ENCODE measurements at regions not wholly inside any gene's neighbourhood (a gene's known extent, or its start where the extent isn't known, plus 50 kb on each side); places are given as distances from the start of the nearest gene placed in this dataset.

DNA sequence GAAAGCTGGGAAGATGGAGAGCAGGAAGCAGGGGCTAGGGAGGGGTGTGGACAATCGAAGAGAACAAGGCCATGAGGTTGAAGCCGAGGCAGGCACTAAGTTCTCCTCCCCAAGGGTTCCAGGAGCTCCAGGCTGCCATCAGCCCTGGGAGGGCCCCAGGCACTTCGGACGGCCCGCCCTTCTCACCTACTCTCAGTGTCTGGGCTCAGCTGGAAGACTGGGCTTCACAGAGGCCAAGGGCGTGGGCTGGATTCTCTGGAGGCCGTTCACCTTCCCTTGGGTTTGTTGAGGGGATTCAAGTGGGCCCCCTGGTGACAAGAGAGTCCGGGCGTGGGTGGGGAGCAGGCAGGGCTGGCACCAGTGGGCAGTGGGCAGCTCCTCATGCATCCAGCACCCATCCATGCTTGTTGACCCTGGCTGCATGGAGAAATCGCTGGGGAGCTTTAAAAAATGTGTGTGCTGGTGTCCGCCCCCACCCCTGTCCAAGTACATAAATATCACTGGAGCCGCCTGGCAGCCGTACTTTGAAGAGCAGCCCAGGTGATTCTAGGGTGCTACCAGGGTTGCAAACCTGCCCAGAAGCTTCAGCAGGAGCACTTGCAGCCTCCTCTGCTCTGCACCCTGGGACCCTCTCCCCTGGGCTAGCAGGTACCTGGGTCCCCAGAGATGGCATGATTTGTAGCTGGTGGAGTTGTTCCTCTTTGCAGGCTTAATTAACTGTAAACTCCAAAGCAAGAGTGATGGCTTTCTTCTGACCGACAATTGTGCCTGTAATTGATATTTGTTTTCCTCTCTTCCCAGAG lies 74.3 kb downstream of the RTL6 start:
- Histone ChIP-seq H3K9ac (ENCODE audit: low read depth in 1 of 2, low read length in 2 of 2) (no peak overlapping the region), H3K27ac (ENCODE audit: low read depth, low read length) (no peak overlapping the region), H3K36me3 (ENCODE audit: control insufficient read depth in 1 of 2, insufficient read depth in 2 of 2, low read length in 2 of 2) (no peaks in the 10 kb centered on the region), H3K4me3 (ENCODE audit: low read depth in 1 of 2, low read length in 2 of 2) (no peak overlapping the region), H3K9me3 (ENCODE audit: control insufficient read depth in 1 of 2, low read length in 2 of 2) (peaks cover 0 to 6% of the 10 kb centered on the region in 2 donors), H3K4me1 (ENCODE audit: control insufficient read depth in 1 of 2, insufficient read depth in 2 of 2, low read length in 2 of 2) (no peaks in the 10 kb centered on the region), H3K27me3 (ENCODE audit: control insufficient read depth in 1 of 2, insufficient read depth in 2 of 2, low read length in 2 of 2) (no peaks in the 10 kb centered on the region)

DNA sequence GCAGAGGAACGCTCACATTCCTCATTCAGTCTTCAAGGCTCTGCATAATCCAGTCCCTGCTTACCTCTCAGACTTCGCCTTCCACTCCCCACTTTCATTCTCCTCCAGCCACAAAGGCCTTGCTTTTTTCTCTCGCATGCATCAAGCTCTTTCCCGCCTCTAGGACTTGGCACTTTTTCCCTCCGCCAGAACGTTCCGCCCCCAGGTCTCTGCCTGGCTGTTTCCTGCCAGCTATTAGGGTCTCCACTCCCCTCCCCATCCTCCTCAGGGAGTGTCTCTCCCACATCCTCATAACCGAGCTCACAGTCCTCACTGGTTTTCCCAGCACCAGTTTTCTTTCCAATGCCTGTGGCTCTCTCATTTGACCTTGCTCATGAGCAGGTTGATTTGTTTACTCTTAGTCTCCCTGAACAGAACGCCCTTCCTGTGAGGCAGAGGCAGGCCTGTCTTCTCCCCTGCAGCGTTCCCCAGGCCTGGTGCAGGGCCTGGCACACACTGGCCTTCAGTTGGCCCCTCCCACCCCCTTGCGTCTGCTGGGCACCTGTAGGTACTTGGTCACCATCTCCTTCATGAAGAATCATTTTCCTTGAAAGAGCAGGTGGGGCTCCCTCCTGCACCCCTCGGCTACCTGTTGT lies 75.2 kb downstream of the RTL6 start:
- no peaks in the 10 kb centered on the region for H3K27me3 ChIP-seq (ENCODE audit: control insufficient read depth in 1 of 2, insufficient read depth in 2 of 2, low read length in 2 of 2)
- H3K9me3 ChIP-seq (ENCODE audit: control insufficient read depth in 1 of 2, low read length in 2 of 2) = peaks cover 0 to 6% of the 10 kb centered on the region in 2 donors
- no peaks in the 10 kb centered on the region for H3K36me3 ChIP-seq (ENCODE audit: control insufficient read depth in 1 of 2, insufficient read depth in 2 of 2, low read length in 2 of 2)
- no peak overlapping the region for H3K27ac ChIP-seq (ENCODE audit: low read depth, low read length)
- H3K4me1 ChIP-seq (ENCODE audit: control insufficient read depth in 1 of 2, insufficient read depth in 2 of 2, low read length in 2 of 2) = no peaks in the 10 kb centered on the region
- no peak overlapping the region for H3K9ac ChIP-seq (ENCODE audit: low read depth in 1 of 2, low read length in 2 of 2)
- H3K4me3 ChIP-seq (ENCODE audit: low read depth in 1 of 2, low read length in 2 of 2) = no peak overlapping the region

DNA sequence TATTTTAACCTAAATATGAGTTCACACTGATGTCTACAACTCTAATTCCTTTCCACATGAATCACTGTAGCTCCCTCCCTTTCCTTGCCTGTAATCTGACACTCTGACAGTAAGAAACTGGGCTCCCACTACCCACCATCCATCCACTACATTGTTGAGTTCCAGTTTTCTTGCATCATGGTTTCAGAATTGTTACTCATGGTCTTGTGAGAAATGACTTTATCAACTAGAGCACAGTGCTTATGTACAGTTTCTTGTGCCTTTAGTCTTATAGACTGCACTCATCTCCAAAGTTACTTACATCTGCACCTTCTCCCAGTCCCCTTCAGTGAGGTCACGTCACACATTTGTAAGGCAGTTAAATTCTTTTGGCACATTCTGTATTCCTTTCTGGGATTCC lies 78.6 kb downstream of the RTL6 start:
- no peaks in the 10 kb centered on the region for H3K36me3 ChIP-seq (ENCODE audit: control insufficient read depth in 1 of 2, insufficient read depth in 2 of 2, low read length in 2 of 2)
- H3K9ac ChIP-seq (ENCODE audit: low read depth in 1 of 2, low read length in 2 of 2) = no peak overlapping the region
- no peaks in the 10 kb centered on the region for H3K4me1 ChIP-seq (ENCODE audit: control insufficient read depth in 1 of 2, insufficient read depth in 2 of 2, low read length in 2 of 2)
- H3K27ac ChIP-seq (ENCODE audit: low read depth, low read length) = no peak overlapping the region
- no peak overlapping the region for H3K4me3 ChIP-seq (ENCODE audit: low read depth in 1 of 2, low read length in 2 of 2)
- no peaks in the 10 kb centered on the region for H3K27me3 ChIP-seq (ENCODE audit: control insufficient read depth in 1 of 2, insufficient read depth in 2 of 2, low read length in 2 of 2)
- H3K9me3 ChIP-seq (ENCODE audit: control insufficient read depth in 1 of 2, low read length in 2 of 2) = peaks cover 0 to 6% of the 10 kb centered on the region in 2 donors

DNA sequence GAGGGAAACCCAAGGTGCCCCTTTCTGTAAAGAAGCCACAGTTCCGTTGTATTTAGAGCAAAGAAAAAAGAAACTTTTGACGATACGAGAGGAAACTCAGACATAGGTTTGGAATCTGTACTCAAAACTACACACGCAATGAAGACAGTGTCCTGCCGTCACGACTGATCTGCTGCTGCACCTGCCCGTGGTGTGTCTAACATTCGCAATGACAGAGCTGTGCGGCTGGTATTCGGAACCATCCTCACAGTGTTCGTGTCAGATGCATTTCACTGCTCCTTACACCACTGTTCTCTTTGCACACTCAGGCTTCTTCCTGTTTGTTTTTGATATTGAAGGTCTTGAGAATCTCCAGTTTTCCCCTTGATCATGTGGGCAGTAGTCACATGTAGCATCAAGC lies 84.8 kb downstream of the RTL6 start:
- no peak overlapping the region for H3K27ac ChIP-seq (ENCODE audit: low read depth, low read length)
- no peaks in the 10 kb centered on the region for H3K9me3 ChIP-seq (ENCODE audit: control insufficient read depth in 1 of 2, low read length in 2 of 2)
- H3K27me3 ChIP-seq (ENCODE audit: control insufficient read depth in 1 of 2, insufficient read depth in 2 of 2, low read length in 2 of 2) = no peaks in the 10 kb centered on the region
- no peak overlapping the region for H3K9ac ChIP-seq (ENCODE audit: low read depth in 1 of 2, low read length in 2 of 2)
- no peaks in the 10 kb centered on the region for H3K36me3 ChIP-seq (ENCODE audit: control insufficient read depth in 1 of 2, insufficient read depth in 2 of 2, low read length in 2 of 2)
- no peak overlapping the region for H3K4me3 ChIP-seq (ENCODE audit: low read depth in 1 of 2, low read length in 2 of 2)
- no peaks in the 10 kb centered on the region for H3K4me1 ChIP-seq (ENCODE audit: control insufficient read depth in 1 of 2, insufficient read depth in 2 of 2, low read length in 2 of 2)

DNA sequence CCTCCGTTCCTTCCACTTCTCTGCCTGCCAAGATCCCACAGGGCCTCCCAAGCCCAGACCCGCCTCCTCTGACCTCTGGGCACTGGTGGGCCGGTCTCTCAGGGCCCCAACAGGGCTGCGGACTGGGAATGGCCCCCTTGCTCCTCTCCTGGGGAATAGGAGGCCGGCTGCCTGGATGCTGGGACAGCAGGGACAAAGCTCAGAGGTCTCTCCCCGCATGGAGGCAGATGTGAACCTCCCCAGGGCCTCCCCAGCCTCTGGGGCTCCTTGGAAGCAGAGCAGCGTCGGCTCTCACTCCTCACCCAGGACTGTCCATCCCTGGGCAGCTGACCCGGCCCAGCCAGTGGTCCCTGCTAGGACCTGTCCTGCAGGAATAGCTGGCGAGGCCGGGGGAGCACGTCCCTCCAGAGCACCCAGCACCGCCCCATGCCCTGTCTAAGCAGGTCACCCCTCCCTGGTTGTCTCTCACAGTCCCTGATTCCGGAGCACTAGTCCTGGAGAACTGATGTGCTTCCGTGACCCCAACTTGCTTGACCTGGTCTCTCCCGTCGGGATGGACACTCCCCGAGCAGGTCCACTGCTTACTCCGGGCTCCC lies 85.8 kb downstream of the RTL6 start:
- Histone ChIP-seq H3K27me3 (ENCODE audit: control insufficient read depth in 1 of 2, insufficient read depth in 2 of 2, low read length in 2 of 2) (no peaks in the 10 kb centered on the region), H3K4me1 (ENCODE audit: control insufficient read depth in 1 of 2, insufficient read depth in 2 of 2, low read length in 2 of 2) (no peaks in the 10 kb centered on the region), H3K9ac (ENCODE audit: low read depth in 1 of 2, low read length in 2 of 2) (no peak overlapping the region), H3K9me3 (ENCODE audit: control insufficient read depth in 1 of 2, low read length in 2 of 2) (no peaks in the 10 kb centered on the region), H3K36me3 (ENCODE audit: control insufficient read depth in 1 of 2, insufficient read depth in 2 of 2, low read length in 2 of 2) (no peaks in the 10 kb centered on the region), H3K4me3 (ENCODE audit: low read depth in 1 of 2, low read length in 2 of 2) (no peak overlapping the region), H3K27ac (ENCODE audit: low read depth, low read length) (no peak overlapping the region)

DNA sequence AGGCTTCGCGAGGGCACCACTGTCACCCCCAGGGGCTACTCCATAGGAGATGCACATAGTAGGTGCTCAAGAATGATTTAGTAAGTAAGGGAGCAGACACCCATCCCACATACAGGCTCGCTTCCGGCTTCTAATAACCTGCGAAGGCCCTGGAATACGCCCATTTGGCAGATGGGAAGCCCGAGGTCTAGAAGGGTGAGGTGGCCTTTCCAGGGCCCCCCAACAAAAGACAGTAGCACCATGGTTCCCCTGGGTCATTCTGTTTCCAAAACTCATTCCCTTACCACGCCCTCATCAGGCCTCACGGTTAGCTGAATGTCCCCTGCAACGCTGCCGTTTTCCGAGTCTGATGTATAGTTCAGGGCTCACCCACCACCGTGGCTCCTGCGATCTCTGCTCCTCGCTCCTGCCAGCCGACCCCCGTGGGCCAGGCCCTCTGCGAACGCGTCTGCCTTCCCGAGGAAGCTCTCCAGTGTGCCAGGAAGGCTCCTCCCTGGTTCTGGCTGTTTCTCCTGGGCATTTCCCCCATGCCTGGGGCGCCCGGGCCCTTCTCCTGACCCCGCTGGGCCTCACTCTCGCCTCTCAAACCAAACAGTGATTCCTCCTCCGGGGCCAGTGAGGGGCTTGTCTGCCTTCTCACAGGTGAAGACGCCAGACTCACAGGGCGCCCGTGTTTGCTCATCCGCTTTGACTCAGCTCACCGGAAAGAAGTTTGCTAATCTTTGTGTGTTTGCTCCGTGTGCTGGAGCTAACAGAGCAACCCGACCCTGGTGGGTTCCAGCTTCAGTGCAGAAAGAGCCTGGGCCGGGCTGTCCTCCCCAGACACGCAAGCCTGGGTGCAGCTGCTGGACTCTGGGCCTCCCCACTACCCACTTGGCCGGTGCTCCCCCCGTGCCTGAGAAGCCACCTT lies 86.6 kb downstream of the RTL6 start:
- Histone ChIP-seq H3K4me1 (ENCODE audit: control insufficient read depth in 1 of 2, insufficient read depth in 2 of 2, low read length in 2 of 2) (no peaks in the 10 kb centered on the region), H3K27ac (ENCODE audit: low read depth, low read length) (no peak overlapping the region), H3K27me3 (ENCODE audit: control insufficient read depth in 1 of 2, insufficient read depth in 2 of 2, low read length in 2 of 2) (no peaks in the 10 kb centered on the region), H3K9me3 (ENCODE audit: control insufficient read depth in 1 of 2, low read length in 2 of 2) (no peaks in the 10 kb centered on the region), H3K4me3 (ENCODE audit: low read depth in 1 of 2, low read length in 2 of 2) (no peak overlapping the region), H3K36me3 (ENCODE audit: control insufficient read depth in 1 of 2, insufficient read depth in 2 of 2, low read length in 2 of 2) (no peaks in the 10 kb centered on the region), H3K9ac (ENCODE audit: low read depth in 1 of 2, low read length in 2 of 2) (no peak overlapping the region)

DNA sequence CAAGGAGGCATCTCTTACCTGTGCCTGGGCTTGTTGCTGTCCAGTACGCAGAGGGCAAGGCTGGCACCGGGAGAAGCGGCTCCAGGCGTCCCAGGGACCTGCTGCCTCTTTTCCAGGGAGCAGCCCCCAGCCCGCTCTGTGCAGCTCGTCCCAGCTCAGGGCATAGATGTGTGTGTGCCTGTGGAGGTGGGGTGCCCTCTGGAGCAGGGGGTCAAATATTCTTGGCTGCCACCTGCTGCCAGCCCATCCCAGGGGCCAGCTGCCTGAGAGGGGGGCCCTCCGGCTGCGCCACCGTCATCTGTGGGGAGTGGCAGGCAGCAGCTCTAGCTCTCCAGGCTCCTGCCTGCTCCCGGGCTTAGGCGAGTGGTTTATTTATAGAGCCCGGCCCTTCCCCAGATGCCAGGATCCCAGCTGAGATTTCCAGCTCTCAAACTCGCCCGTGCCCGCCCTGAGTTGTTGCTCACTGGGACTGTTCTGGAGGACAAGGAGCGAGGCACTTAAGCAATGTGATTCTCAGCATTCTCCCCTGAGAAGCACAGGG lies 87.5 kb downstream of the RTL6 start:
- H3K27ac ChIP-seq (ENCODE audit: low read depth, low read length) = no peak overlapping the region
- H3K9me3 ChIP-seq (ENCODE audit: control insufficient read depth in 1 of 2, low read length in 2 of 2) = no peaks in the 10 kb centered on the region
- no peak overlapping the region for H3K9ac ChIP-seq (ENCODE audit: low read depth in 1 of 2, low read length in 2 of 2)
- H3K4me3 ChIP-seq (ENCODE audit: low read depth in 1 of 2, low read length in 2 of 2) = no peak overlapping the region
- no peaks in the 10 kb centered on the region for H3K36me3 ChIP-seq (ENCODE audit: control insufficient read depth in 1 of 2, insufficient read depth in 2 of 2, low read length in 2 of 2)
- no peaks in the 10 kb centered on the region for H3K27me3 ChIP-seq (ENCODE audit: control insufficient read depth in 1 of 2, insufficient read depth in 2 of 2, low read length in 2 of 2)
- H3K4me1 ChIP-seq (ENCODE audit: control insufficient read depth in 1 of 2, insufficient read depth in 2 of 2, low read length in 2 of 2) = no peaks in the 10 kb centered on the region

DNA sequence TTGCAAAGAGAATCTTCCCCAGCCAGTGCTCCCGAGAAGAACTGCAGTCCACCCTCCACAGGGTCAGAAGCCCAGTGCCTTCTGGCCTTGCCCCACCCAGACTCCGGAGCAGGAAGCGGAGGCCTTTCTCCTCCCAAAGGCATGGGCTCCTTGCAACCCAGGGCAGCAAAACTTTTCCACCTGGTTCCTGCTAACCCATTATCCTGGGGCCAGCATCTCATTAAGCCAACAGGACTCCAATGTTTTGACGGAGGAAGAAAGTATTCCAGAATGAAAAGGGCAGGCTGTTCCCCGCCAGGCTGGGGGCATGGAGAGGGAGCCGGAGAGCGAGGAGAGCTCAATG lies 88.1 kb downstream of the RTL6 start:
- Histone ChIP-seq H3K36me3 (ENCODE audit: control insufficient read depth in 1 of 2, insufficient read depth in 2 of 2, low read length in 2 of 2) (no peaks in the 10 kb centered on the region), H3K9me3 (ENCODE audit: control insufficient read depth in 1 of 2, low read length in 2 of 2) (no peaks in the 10 kb centered on the region), H3K27me3 (ENCODE audit: control insufficient read depth in 1 of 2, insufficient read depth in 2 of 2, low read length in 2 of 2) (no peaks in the 10 kb centered on the region), H3K27ac (ENCODE audit: low read depth, low read length) (no peak overlapping the region), H3K4me3 (ENCODE audit: low read depth in 1 of 2, low read length in 2 of 2) (no peak overlapping the region), H3K9ac (ENCODE audit: low read depth in 1 of 2, low read length in 2 of 2) (no peak overlapping the region), H3K4me1 (ENCODE audit: control insufficient read depth in 1 of 2, insufficient read depth in 2 of 2, low read length in 2 of 2) (no peaks in the 10 kb centered on the region)

DNA sequence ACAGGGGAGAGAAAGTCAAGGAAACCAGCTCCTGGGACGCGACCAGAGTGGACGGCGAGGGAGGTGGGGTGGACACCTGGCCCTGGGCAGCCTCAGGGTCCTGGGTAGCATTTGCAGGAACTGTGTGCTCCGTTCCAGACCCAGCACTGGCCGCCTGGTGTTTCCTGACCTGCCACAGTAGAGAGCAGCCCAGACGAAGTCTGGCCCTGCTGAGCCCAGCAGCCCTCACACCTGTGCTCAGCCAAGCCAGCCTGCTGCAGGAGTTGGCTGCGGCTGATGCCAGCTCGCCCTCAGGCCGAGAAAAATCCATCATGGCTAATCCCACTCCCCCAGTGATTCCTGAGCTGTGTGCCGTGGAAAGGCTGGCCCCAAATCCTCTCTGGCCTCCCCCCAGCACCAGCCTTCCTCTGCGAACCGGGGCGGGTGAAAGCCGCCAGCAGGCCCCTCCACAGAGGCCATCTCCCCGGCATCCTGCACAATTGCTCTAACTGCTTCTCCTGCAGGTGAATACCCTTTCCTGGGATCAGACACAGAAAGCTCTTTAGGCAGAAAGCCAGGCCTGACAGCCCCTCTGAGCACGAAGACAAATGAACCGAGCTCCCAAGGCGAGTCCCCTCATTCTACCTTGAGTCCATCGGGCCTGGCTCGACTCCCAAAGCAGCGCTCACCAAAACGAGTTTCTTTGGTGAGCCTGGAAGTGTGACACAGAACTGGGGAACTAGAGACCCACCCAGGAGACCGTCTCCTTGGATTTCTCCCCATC lies 88.6 kb downstream of the RTL6 start:
- H3K4me1 ChIP-seq (ENCODE audit: control insufficient read depth in 1 of 2, insufficient read depth in 2 of 2, low read length in 2 of 2) = no peaks in the 10 kb centered on the region
- H3K27ac ChIP-seq (ENCODE audit: low read depth, low read length) = no peak overlapping the region
- H3K27me3 ChIP-seq (ENCODE audit: control insufficient read depth in 1 of 2, insufficient read depth in 2 of 2, low read length in 2 of 2) = no peaks in the 10 kb centered on the region
- no peaks in the 10 kb centered on the region for H3K36me3 ChIP-seq (ENCODE audit: control insufficient read depth in 1 of 2, insufficient read depth in 2 of 2, low read length in 2 of 2)
- H3K9ac ChIP-seq (ENCODE audit: low read depth in 1 of 2, low read length in 2 of 2) = no peak overlapping the region
- H3K4me3 ChIP-seq (ENCODE audit: low read depth in 1 of 2, low read length in 2 of 2) = no peak overlapping the region
- no peaks in the 10 kb centered on the region for H3K9me3 ChIP-seq (ENCODE audit: control insufficient read depth in 1 of 2, low read length in 2 of 2)

Measured in duodenal mucosa (tissue), 2 donors.